ENCODE measurements at regions not wholly inside any gene's neighbourhood (a gene's known extent, or its start where the extent isn't known, plus 50 kb on each side); places are given as distances from the start of the nearest gene placed in this dataset.
"Not testable (repeated sequence)": the region's sequence is repeated elsewhere in the genome, so short reads cannot be mapped to it uniquely, and the experiment has no call there.

DNA sequence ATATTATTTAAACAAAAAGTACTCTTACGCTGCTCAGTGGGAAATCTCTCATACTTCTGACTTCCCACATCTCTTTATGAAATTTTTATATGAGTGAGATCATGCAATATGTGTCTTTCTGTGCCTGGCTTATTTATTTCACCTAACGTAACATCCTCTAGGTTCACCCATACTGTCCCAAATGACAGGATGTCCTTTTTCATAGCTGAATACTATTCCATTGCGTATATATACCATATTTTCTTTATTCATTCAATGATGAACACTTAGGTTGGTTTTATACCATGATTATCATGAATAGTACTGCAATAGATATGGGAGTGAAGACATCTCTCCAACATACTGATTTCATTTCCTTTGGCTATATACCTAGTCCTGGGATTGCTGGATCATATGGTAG is 57.8 kb upstream of the TPP2 start:
- TF ChIP-seq CTCF (conservative IDR thresholded peaks at IDR 0.05): no peak
- H3K27ac ChIP-seq: no peak overlapping the region

DNA sequence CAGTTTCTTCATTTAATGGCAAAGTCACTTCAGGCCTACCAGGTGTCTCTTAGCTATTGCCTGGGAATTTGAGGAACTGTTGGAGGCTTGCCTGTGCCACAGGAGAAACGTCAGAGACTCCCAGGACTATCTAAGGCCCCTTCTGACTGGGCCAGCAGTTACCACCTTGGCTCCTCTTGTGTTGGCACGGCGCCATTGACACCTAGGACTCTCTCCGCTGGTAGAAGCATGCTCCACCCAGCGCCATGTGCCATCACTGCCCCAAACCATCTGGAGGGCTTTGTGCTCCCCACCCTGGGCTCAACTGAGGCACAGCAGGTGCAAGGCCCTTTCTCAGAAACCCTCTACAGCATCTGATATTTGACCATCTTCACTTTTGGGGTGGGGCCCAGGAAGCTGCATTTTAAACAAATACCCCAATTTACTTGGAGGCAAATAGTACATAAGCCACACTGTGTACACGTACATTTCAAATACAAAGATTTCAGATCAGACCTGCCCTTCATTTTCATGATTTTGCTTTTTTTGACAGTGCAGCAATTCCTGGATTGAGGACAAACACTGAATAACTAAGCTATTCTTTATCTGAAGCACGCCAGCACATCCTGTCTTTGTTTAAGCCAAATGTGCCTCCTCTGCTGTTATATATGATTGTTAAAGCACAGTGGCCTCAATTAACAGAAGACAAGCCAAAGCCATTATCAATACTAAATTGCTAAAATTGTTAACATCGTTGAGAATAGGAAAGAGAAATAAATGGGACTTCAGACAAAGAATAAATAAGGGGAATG is 59.9 kb upstream of the TPP2 start:
- no peak overlapping the region for H3K27ac ChIP-seq
- TF ChIP-seq CTCF (conservative IDR thresholded peaks at IDR 0.05): no peak
- no peak for TF ChIP-seq ZFX (IDR thresholded peaks at IDR 0.05)

- TF ChIP-seq ZFX (IDR thresholded peaks at IDR 0.05): no peak
- no peak for TF ChIP-seq CTCF (conservative IDR thresholded peaks at IDR 0.05)
- no peak overlapping the region for H3K27ac ChIP-seq
Observed at GRCh38 chr13:102536196-102536595, 60.6 kb upstream of the TPP2 start.

DNA sequence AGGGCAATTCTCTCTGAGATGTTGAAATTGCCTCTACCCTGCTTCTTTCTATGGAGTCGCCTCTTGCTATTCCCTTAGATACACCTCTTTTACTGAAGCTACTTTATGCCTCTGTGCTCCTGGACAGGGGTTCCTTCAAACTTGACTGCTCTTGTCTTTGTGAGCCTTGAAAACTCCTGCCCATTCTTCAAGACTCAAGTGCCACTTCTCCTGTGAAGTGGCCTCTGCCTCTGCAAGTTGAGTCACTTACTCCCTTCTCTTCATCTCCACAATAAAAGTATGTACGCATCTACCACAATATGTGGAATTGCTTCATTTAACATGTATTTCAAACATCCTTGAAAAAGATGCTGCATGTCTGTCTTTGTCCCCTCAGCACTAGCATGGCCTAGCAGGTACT is 66.0 kb upstream of the TPP2 start:
- no peak overlapping the region for H3K27ac ChIP-seq
- TF ChIP-seq ZFX (IDR thresholded peaks at IDR 0.05): no peak

DNA sequence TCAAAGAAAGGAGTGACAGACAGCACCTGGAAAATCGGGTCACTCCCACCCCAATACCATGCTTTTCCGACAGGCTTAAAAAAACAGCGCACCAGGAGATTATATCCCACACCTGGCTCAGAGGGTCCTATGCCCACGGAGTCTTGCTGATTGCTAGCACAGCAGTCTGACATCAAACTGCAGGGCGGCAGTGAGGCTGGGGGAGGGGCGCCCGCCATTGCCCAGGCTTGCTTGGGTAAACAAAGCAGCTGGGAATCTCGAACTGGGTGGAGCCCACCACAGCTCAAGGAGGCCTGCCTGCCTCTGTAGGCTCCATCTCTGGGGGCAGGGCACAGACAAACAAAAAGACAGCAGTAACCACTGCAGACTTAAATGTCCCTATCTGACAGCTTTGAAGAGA is 74.5 kb upstream of the TPP2 start:
- H3K27ac ChIP-seq: not testable (repeated sequence)

- TF ChIP-seq CTCF (conservative IDR thresholded peaks at IDR 0.05) (no peak), ZFX (IDR thresholded peaks at IDR 0.05) (no peak)
Observed at GRCh38 chr13:102517959-102518358, 78.8 kb upstream of the TPP2 start.

GRCh38 chr13:102510072-102510471 is 86.7 kb upstream of the TPP2 start:
- no peak overlapping the region for H3K27ac ChIP-seq
- TF ChIP-seq CTCF (conservative IDR thresholded peaks at IDR 0.05) (no peak), ZFX (IDR thresholded peaks at IDR 0.05) (no peak)

More at GRCh38 chr13:102517959-102518358, 78.8 kb upstream of the TPP2 start:
- H3K27ac ChIP-seq: no peak overlapping the region

DNA sequence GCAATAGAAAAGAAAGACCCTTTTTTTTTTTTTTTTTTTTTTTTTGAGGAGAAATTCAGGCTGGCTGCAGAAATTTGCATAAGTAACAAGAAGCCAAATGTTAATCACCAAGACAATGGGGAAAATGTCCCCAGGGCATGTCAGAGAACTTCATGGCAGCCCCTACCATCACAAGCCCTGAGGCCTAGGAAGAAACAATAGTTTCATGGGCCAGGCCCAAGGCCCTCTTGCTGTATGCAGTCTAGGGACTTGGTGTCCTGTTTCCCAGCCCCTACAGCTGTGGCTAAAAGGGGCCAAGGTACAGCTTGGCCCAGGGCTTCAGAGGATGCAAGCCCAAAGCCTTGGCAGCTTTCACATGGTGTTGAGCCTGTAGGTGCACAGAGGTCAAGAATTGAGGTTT is 88.4 kb upstream of the TPP2 start:
- TF ChIP-seq ZFX (IDR thresholded peaks at IDR 0.05) (no peak), CTCF (conservative IDR thresholded peaks at IDR 0.05) (no peak)
- no peak overlapping the region for H3K27ac ChIP-seq

Measured in C4-2B (cell line).